HG03045 (cell line): ENCODE measurements at regions not wholly inside any gene's neighbourhood (a gene's known extent, or its start where the extent isn't known, plus 50 kb on each side); places are given as distances from the start of the nearest gene placed in this dataset.

ENCODE experiments used
- ATAC-seq: cut with Tn5 transposase; IDR thresholded peaks from one replicate; pipeline ENCODE4 v1.9.1; 2021; ENCODE audit warnings: mild to moderate bottlenecking, moderate library complexity; ENCODE audit not compliant: unreplicated experiment

GRCh38 chr2:63776382-63776781 is 65.3 kb upstream of the UGP2 start:
- ATAC-seq, result no peak

DNA sequence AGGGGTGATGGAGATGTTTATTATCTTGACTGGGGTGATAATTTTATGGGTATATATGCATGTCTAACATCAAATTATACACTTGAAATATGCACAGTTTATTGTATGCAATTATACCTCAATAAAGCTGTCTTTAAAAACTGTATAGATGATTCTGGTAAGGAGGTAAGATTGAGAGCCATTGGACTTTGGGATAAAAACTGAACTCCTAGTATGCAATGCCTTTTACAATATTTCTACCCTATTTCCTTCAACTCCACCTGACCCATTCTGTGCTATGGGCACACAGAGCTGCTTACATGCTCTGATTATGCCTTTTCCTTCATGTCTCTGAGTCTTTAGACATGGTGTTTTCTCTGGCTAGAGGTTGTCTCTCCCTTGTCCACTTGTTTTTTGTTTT is 63.9 kb upstream of the UGP2 start:
- no peak for ATAC-seq

DNA sequence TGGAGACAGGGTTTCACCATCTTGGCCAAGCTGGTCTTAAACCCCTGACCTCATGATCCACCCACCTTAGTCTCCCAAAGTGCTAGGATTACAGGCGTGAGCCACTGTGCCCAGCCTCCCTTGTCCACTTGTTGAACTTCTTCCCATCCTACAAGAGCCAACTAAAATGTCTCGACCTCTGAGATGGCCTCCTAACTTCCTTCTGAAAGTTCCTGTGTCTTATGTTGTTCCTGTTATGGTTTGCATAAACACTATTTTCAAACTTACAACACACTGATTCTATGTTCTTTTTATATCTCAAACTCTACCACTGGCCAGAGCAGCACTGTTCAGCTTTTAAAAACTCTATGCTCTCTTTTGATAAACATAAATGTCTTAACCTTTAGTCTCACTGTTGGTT is 63.3 kb upstream of the UGP2 start:
- ATAC-seq, result no peak

- no peak for ATAC-seq
Observed at GRCh38 chr2:63780518-63781155, 61.1 kb upstream of the UGP2 start.

- no peak for ATAC-seq
Observed at GRCh38 chr2:63784461-63784860, 57.2 kb upstream of the UGP2 start.

DNA sequence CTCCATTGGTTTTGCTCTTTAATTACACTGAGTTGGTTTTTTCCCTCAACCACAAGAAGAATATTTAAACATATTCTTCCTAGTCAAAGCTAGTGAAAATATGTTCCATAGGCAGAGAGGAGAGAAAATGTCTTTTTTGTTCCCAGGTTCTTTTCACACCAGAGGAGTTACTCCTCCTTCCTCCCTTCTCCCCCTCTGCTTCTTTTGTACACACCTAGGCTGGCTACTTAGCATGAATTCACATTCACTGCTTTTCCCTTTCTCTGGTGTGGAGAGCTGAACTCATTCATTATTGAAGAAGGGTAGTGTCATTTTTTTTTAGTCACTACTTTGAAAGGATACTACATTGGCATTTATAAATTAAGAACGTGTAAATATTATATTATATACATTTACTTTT is 56.6 kb upstream of the UGP2 start:
- no peak for ATAC-seq

GRCh38 chr2:63786471-63786870 is 55.2 kb upstream of the UGP2 start:
- no peak for ATAC-seq

- ATAC-seq, result no peak
Observed at GRCh38 chr2:63788071-63788470, 53.6 kb upstream of the UGP2 start.

GRCh38 chr2:63789338-63790020 is 52.2 kb upstream of the UGP2 start:
- ATAC-seq, result no peak

GRCh38 chr2:63790491-63790890 is 51.2 kb upstream of the UGP2 start:
- ATAC-seq, result no peak

- ATAC-seq, result no peak
Observed at GRCh38 chr2:63790906-63791305, 50.8 kb upstream of the UGP2 start.

DNA sequence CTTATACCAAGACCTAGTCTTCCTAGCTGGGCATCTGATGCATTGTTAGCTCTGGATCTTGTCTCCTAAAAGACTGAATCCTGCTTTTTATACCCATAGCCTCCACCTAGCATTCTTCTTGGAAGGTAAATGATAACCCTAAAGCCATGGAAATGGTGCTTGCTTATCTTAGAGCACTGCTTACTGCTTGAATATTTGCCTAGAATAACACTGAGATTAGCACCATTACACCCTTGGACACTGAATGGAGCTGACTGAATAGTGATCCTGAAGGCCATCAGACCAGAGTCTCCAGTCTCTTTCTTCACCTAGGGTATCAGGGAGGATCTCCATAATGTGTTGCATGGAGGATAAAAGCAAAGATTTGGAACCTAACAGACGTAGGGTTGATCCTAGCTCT is 50.3 kb upstream of the UGP2 start:
- ATAC-seq, result no peak
